GM19324 (cell line): ENCODE measurements at regions not wholly inside any gene's neighbourhood (a gene's known extent, or its start where the extent isn't known, plus 50 kb on each side); places are given as distances from the start of the nearest gene placed in this dataset.
"Not testable (repeated sequence)": the region's sequence is repeated elsewhere in the genome, so short reads cannot be mapped to it uniquely, and the experiment has no call there.

Source experiments
- ATAC-seq: cut with Tn5 transposase; IDR thresholded peaks from one replicate; pipeline ENCODE4 v1.9.1; 2021; ENCODE audit warnings: mild to moderate bottlenecking, moderate library complexity; ENCODE audit not compliant: unreplicated experiment, low FRiP score

DNA sequence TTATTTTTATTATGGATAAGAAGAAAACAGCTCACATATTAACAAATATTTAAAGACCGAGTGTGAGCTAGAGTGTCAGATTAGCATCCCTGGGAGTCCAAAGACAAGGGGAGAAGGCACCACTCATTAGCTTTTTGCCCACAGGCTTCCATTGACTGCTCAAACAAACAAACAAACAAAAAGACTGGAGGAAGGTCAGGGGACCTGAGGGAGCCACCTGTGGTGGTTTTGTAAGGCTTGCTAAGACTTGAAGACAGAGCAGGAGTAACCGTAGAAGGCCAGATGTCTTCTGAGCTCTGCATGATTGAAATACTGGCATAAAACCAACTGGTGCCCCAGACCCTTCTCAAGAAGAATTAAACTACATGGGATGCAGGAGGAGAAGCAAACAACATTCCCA, 395.2 kb upstream of the CNTN5 start:
- no peak for ATAC-seq

DNA sequence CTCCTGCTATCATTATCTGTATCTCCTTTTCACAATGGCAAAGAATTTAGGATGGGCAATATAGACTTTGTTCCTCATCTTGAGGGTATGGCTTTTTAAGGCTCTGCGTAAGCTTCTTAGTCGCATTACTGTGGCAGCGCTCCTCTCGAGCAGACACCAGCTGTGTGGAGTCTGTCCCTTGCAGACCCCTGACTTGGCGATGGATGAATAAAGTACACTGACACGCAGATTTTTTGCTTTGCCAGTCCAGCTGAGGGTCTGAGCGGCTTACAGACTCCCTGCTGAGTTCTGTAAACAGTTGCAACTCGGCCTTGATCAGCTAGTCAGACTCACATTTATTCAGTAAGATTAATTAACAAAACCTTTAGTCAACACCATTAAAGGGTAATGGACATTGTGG, 390.0 kb upstream of the CNTN5 start:
- no peak for ATAC-seq

DNA sequence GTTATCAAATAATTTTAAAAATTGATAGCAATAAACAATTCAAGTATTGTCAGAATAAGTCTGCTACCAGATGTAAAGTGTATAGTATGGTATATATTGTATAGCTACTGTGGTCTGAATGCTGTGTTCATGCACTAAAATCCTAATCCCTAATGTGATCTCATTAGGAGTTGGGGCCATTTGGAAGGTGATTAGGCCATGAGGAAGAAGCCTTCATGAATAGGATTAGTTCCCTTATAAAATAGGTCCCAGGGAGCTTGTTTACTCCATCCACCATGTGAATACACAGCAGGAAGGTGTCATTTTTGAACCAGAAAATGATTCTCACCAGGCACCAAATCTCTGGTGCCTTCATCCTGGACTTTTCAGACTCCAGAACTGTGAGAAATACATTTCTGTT, 363.0 kb upstream of the CNTN5 start:
- ATAC-seq = no peak

DNA sequence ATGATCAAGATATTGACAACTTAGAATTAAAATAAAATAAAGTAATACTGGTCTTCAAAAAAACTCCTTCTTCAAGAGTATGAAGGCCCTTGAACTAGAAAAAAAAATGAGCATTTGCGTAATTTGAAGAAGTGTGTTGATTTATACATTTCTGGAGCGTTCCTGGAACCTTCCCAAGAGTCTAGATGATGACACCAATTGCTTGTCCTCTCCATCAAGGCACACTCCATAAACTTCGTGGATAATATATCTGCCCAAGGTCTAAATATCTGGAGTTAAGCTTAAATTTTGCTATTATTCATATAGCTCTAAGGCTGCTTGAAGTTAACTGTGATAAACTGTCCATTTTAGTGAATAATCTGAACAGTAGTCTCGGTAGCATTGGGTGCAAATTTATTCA, 361.3 kb upstream of the CNTN5 start:
- ATAC-seq = no peak

DNA sequence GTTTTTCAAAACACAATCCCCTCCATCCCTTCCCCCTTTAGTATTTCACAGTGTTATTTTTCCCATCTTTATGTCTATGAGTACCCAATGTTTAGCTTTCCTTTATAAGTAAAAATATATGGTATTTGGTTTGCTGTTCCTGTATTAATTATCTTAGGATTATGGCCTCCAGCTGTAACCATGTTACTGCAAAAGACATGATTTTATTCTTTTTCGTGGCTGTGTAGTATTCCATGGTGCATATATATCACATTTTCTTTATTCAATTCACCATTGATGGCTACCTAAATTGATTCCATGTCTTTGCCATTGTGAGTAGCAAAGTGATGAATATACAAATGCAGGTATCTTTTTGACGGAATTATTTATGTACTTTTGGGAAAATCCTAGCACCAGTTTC, 346.4 kb upstream of the CNTN5 start:
- ATAC-seq = no peak

DNA sequence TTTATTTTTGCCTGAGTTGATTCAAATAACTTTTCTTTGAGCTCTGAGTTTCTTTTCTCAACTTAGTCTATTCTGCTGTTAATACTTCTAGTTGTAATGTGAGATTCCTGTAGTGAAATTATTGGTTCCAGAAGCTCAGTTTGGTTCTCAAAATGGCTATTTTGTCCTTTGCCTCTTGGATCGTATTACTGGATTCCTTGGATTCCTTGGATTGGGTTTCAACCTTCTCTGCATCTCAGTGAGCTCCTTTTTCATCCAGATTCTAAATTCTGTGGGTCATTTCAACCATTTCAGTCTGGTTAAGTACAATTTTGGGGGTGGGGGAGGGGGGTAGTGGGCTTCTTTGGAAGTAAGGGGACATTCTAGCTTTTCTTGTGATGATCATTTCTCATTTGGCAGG, 341.1 kb upstream of the CNTN5 start:
- no peak for ATAC-seq

DNA sequence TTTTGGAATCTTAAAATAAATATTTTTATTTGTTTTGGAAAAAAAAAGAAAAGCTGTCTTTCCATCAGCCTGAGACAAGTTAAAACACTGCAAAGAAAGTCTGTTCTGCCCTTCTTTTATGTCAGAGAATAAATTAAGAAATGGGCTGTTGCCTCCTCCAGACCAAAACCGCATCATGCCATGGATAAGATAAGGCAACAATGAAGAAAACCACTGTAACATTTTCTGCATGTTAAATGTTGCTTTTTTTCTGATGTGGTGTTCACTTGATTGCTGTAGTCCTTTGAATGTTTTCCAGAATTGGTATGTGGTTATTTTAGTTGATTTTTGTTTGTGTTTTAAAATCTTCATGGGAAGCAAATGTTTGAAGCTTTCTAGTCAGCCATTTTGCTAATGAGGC, 319.2 kb upstream of the CNTN5 start:
- ATAC-seq = no peak

DNA sequence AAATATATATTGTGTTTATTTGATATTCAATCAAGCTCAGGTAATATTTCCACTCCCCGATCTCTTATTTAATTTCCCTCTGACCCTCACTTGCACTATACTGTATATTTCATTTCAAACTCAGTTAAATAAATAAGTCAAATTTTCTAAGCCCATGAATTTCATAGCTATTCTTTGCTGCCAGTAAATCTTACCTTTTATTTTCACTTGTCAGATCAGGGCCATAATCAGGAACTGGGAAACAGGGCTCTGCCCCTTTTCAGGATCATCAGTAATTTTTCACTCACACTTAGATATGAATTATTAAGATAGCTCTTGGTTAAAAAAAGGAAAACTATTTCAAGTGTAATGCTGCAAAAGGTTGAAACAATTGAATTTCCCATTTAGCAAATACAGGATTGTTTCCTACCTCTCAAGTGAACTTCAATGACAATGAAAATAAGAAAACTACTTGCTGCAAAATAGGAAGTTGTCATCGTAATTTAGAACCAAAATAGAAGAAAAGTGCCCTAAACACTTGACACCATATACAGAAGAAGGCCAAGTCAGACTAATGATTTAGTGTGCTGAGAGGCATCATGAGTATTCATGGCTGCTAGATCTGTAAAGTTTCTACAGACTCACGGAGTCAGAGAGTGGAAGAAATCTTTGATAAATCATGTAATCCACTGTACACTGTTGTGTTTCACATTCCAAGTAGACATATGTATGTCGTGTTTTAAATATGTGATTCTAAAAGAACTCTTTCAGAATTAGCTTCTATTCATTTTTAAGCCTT, 316.8 kb upstream of the CNTN5 start:
- ATAC-seq = no peak

DNA sequence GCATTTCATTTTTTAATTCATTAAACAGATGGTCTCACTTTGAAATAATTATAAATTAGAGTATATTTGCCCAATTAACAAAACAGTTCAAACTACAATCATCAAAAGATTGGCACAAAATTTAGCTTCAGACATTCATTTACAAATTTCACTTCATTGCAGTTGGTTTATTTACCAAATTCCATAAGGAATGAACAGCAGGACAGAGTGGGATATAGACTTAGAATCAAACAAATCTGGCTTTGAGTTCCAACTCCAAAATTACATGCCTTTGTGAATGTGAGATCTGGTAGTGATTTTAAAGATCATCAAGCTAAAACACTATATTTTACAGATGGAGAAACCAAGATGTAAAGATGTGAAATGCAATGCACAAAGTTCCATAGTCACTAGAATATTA, 310.7 kb upstream of the CNTN5 start:
- no peak for ATAC-seq

DNA sequence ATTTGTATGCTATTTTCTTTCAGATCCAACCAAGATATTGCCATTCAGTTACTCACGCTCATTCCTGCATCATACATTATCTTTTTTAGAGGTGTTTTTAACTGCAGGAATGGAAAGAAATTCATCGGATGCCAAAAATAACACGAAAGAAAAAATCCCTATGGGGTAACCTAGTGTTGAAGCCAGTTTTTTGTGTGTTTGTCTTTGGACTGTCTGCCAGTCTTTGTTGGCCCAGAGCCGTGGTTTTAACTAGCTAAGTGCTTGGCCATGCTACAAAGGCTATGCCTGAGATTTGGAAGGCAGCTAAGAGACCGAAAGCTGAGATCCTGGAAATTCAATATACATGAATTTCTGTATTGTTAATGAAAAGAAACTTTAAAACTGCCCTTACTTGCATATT, 309.8 kb upstream of the CNTN5 start:
- no peak for ATAC-seq

DNA sequence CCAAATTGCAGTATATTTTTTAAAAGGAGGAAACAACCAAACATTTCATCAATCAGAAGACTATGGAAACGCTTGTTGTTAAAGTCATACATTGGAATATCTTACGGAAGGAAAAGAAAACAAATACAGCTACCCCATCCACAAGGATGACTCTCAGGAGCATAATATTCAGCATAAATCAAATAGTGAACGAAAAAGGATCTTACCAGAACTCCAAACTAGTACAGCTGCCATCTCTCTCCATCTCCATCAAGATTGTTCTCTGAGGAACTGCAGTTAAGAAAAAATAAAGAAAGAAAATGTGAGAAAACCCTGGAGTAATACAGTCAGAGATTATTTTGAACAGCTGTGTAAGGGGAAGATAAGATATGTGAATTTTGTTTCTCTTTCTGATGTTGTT, 299.8 kb upstream of the CNTN5 start:
- ATAC-seq = no peak

DNA sequence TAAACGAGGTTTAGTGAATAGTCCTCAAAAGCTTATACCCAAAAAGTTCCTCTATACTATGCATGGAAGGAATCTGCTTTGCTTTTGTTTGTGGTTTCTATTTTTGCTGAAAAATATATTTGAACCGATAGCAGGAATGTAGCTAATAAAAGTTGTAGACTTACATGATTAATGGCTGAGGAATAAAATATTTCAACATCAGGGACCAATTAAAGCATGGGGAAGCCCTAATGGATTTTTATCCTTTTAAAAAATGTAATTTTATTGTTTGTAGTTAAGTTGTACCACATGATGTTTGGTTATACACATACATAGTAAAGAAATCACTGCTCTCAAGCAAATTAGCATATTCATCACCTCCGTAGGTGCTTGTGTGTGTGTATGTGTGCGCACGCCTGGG, 295.3 kb upstream of the CNTN5 start:
- ATAC-seq = no peak

DNA sequence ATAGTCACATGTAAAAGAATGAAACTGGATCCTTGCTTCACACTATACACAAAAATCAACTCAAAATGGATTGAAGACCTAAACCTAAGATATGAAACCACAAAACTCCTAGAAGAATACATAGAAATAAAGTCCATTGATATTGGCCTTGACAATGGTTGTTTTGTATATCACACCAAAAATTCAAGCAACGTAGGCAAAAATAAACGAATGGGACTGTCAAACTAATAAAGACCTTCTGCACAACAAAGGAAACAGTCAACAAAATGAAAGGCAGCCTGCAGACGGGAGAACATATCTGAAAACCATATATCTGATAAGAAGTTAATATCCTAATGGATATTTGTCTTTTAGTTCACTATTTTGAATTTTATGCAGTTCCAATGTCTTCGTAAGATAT, 292.3 kb upstream of the CNTN5 start:
- ATAC-seq = no peak

DNA sequence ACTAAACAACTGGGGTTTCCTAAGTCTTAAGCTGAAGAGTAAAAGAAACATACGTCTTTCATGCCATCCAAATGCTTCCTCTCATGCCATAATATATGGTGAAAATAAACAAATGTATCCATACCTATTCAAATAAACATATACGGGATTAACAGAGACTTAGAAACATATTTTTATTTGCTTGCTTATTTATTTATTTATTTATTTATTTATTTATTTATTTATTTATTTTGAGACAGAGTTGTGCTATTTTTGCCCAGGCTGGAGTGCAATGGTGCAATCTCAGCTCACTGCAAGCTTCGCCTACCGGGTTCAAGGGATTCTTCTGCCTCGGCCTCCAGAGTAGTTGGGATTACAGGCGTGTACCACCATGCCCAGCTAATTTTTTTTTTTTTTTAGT, 291.6 kb upstream of the CNTN5 start:
- ATAC-seq = no peak

DNA sequence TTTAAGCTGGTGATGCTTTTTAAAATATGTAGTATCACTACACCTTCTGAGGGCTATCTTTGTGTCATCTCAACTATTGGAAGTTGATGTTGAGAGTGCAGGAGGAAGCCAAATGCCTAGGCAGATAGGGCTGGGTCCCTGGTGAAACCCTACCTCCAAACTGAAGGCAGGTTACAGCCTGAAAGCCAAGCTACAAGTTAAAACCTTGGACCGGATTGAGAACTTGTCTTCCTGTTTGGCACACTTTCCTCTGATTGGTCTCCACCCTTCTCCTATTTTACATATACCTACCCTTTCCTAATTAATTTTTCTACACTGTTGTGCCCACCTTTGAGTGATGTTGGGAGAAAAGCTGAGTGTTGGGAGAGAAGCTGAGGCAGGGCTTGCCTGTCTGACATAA, 287.8 kb upstream of the CNTN5 start:
- no peak for ATAC-seq

DNA sequence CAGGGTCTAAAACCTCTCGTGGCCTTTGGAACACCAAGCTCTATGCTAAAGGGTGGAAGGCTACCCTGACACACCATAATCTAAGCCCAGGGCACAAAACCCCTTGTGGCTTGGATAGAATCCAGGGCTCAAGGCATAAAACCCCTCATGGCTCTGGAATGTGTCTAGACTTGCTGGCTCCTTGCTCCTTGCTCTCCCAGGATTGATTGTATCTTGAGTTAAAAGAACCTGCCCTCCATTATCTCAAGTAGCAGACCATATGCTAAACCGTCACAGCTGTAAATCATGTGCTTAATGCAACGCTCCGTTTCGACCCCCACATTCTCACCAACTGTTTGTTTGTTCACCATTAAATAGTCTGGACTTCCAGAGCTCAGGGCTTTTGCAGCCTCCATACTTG, 287.4 kb upstream of the CNTN5 start:
- not testable (repeated sequence) for ATAC-seq

DNA sequence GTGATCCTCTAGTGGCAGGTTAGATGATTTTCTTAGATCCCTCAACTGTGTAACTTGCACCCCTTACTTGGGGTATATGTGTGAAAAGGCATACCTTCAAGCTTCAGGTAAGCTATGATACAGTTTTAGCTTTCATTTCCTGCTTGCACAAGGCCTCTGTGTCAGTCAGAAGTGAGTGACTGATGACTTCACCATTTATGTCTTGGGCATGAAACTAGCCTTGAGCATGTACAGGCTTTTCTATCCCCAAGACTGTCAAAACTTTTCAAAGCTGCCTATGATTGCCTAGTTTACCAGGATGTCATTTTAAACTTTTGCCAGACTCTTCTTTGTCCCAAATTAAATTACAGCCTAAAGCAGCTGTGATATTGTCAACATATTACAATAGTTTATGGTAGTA, 286.1 kb upstream of the CNTN5 start:
- ATAC-seq = no peak

DNA sequence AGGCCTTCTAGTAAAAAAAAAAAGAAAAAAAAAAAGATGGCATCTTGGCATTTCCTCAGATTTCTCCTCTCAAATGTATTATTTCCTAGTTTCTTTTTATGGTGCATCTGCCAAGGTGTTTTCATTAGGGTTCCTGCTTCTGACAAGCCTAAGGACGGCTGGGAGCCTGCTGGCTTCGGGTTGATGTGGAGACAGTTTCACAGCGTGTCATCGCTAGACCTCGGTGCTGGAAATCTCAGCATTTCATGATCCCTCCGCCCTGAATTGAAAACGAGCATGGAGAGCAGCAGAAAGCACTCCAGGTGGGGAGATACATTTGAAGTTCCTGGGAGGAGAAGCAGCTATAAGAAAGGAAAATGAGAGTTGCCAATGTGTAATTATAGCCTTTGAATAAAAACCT, 283.9 kb upstream of the CNTN5 start:
- ATAC-seq = no peak

DNA sequence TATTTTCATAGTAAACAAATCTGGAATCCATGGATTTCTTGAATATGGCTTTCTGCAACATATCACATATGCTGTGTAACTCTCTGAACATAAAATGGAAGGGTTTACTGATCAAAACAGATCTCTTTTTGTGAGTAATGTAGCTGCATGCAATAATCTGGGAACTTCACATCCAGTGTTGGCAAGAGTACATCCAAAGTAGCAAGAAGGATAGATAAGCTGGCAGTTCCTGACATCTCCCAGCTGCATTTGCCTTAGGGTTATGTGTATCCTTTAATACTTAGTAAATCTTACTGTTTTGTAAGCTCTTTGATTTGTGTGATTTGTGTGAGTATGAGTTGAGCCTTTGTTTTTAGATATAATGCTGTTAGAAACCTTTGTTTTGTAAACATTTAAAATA, 280.4 kb upstream of the CNTN5 start:
- ATAC-seq = no peak

DNA sequence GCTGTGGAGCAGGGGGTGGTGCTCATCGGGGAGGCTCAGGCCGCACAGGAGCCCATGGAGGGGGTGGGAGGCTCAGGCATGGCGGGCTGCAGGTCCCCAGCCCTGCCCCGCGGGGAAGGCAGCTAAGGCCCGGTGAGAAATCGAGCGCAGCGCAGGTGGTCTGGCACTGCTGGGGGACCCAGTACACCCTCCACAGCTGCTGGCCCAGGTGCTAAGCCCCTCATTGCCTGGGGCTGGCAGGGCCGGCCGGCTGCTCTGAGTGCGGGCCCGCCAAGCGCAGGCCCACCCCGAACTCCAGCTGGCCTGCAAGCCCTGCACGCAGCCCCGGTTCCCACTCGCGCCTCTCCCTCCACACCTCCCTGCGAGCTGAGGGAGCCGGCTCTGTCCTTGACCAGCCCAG, 257.3 kb upstream of the CNTN5 start:
- not testable (repeated sequence) for ATAC-seq

DNA sequence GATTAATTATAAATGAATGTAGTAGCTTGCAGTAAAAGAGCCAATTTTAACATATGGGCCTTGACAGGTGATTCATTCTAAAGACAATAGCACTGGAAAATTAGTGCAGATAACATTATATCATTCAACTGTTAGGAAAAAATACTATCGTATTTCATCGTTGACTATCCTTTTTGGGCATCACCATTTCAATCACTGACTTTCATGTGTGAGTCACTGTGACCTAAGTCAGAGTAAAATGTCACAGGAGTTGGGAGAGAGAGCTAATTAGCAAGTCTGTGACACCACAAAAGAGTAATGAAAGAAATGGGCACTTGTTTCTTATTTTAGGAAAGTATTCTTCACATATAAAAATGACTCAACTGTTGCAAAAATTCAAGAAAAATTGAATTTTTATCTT, 253.8 kb upstream of the CNTN5 start:
- no peak for ATAC-seq

DNA sequence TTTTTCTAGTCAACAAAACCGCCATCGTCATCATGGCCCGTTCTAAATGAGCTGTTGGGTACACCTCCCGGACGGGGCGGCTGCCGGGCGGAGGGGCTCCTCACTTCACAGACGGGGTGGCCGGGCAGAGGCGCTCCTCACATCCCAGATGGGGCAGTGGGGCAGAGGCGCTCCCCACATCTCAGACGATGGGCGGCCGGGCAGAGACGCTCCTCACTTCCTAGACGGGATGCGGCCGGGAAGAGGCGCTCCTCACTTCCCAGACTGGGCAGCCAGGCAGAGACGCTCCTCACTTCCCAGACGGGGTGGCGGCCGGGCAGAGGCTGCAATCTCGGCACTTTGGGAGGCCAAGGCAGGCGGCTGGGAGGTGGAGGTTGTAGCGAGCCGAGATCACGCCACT, 250.7 kb upstream of the CNTN5 start:
- ATAC-seq = not testable (repeated sequence)

DNA sequence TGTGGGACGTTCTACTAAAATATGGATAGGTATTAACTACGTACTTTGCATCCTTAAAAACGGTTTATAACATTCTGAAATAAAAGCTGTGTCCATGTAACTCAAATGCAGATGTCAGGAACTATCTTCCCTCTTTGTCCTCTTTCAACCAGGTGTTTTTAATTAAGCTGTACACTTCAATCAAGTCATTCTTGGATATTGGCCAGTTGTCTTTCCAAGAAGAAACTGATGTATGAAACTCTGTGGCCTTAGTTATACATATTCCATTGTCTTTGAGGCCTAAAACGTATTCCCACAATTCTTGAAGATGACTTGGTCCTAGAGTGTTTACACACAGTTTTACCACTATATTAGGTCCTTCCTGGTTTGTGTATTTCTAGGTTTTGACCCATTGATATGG, 249.0 kb upstream of the CNTN5 start:
- ATAC-seq = no peak
